ENCODE measurements at regions not wholly inside any gene's neighbourhood (a gene's known extent, or its start where the extent isn't known, plus 50 kb on each side); places are given as distances from the start of the nearest gene placed in this dataset.
"Not testable (repeated sequence)": the region's sequence is repeated elsewhere in the genome, so short reads cannot be mapped to it uniquely, and the experiment has no call there.

DNA sequence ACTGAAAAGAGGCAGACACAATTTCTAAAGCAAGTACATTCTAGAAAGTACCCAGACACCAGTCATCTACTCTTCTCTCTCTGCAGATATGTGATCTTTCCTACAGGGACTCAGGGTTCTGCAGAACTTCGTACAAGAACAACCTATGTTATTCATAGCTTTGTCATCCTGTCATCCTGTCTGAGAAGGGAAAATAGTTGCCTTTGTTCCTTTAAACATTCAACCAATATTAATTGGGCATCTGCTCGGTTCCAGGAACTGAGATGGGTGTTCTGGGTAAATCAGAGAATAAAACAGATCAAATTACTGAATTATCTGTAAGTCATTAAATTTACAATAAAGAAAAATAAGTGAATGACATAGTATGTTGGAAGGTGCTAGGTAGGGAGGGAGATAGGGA lies 504.9 kb downstream of the MATN1 start:
- DNase-seq (ENCODE audit: low read depth): no peak
- Histone ChIP-seq H3K4me3 (ENCODE audit: low read depth, low read length) (no peak overlapping the region), H3K36me3 (ENCODE audit: control insufficient read depth, insufficient read depth, low read length) (no peaks in the 10 kb centered on the region), H3K27me3 (ENCODE audit: control insufficient read depth, insufficient read depth, low read length) (peaks cover 2% of the 10 kb centered on the region)
- TF ChIP-seq, protein P1, sequence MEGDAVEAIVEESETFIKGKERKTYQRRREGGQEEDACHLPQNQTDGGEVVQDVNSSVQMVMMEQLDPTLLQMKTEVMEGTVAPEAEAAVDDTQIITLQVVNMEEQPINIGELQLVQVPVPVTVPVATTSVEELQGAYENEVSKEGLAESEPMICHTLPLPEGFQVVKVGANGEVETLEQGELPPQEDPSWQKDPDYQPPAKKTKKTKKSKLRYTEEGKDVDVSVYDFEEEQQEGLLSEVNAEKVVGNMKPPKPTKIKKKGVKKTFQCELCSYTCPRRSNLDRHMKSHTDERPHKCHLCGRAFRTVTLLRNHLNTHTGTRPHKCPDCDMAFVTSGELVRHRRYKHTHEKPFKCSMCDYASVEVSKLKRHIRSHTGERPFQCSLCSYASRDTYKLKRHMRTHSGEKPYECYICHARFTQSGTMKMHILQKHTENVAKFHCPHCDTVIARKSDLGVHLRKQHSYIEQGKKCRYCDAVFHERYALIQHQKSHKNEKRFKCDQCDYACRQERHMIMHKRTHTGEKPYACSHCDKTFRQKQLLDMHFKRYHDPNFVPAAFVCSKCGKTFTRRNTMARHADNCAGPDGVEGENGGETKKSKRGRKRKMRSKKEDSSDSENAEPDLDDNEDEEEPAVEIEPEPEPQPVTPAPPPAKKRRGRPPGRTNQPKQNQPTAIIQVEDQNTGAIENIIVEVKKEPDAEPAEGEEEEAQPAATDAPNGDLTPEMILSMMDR (IDR thresholded peaks at IDR 0.05; ENCODE audit: insufficient read depth, low read length, poor library complexity, severe bottlenecking): no peak

DNA sequence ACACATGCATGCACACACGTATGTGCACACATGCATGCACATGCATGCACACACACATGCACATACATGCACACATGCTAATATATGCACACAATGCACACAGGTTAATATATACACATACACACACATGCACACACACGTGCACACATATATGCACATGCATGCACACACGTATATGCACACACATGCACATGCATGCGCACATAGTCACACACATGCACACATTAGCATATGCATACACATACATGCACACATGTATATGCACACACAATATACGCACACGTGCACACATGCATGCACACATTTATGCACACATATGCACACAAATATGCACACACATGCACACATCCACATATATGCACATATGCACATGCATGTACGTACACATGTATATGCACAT lies 506.8 kb downstream of the MATN1 start:
- H3K36me3 ChIP-seq (ENCODE audit: control insufficient read depth, insufficient read depth, low read length): no peaks in the 10 kb centered on the region
- no peak overlapping the region for H3K4me3 ChIP-seq (ENCODE audit: low read depth, low read length)
- DNase-seq (ENCODE audit: low read depth): no peak
- peaks cover 2% of the 10 kb centered on the region for H3K27me3 ChIP-seq (ENCODE audit: control insufficient read depth, insufficient read depth, low read length)
- TF ChIP-seq, protein P1 (IDR thresholded peaks at IDR 0.05; ENCODE audit: insufficient read depth, low read length, poor library complexity, severe bottlenecking): no peak

- Histone ChIP-seq H3K4me3 (ENCODE audit: low read depth, low read length) (no peak overlapping the region), H3K36me3 (ENCODE audit: control insufficient read depth, insufficient read depth, low read length) (no peaks in the 10 kb centered on the region), H3K27me3 (ENCODE audit: control insufficient read depth, insufficient read depth, low read length) (no peaks in the 10 kb centered on the region)
- TF ChIP-seq, protein P1 (IDR thresholded peaks at IDR 0.05; ENCODE audit: insufficient read depth, low read length, poor library complexity, severe bottlenecking): no peak
- DNase-seq (ENCODE audit: low read depth): no peak
Measured at GRCh38 chr1:30213936-30214335, 509.4 kb downstream of the MATN1 start.

- H3K36me3 ChIP-seq (ENCODE audit: control insufficient read depth, insufficient read depth, low read length); H3K4me3 ChIP-seq (ENCODE audit: low read depth, low read length); DNase-seq (ENCODE audit: low read depth); H3K27me3 ChIP-seq (ENCODE audit: control insufficient read depth, insufficient read depth, low read length): not testable (repeated sequence)
Measured at GRCh38 chr1:30207962-30208361, 515.4 kb downstream of the MATN1 start.

DNA sequence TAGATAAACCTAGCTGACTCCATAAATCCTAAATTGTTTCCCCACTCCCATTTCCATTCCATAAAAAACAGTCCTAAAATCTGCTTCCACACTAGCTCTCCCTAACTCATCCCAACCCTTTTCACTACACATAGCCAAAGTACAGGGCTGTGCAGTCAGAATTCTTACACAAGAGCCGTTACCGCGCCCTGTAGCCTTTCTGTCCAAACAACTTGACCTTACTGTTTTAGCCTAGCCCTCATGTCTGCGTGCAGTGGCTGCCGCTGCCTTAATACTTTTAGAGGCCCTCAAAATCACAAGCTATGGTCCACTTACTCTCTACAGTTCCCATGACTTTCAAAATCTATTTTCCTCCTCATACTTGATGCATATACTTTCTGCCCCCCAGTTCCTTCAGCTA lies 516.8 kb downstream of the MATN1 start:
- not testable (repeated sequence) for DNase-seq (ENCODE audit: low read depth); H3K4me3 ChIP-seq (ENCODE audit: low read depth, low read length); H3K36me3 ChIP-seq (ENCODE audit: control insufficient read depth, insufficient read depth, low read length); H3K27me3 ChIP-seq (ENCODE audit: control insufficient read depth, insufficient read depth, low read length)

DNA sequence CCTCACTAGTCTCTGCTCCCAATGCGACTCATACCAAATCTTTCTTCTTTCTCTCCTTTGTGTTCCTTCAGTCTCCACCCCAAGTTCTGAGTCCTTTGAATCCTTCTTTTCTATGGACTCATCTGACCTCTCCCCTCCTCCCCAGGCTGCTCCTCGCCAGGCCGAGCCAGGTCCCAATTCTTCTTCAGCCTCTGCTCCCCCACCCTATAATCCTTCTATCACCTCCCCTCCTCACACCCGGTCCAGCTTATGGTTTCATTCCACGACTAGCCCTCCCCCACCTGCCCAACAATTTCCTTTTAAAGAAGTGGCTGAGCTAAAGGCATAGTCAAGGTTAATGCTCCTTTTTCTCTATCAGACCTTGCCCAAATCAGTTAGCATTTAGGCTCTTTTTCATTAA lies 518.5 kb downstream of the MATN1 start:
- H3K4me3 ChIP-seq (ENCODE audit: low read depth, low read length); H3K36me3 ChIP-seq (ENCODE audit: control insufficient read depth, insufficient read depth, low read length); H3K27me3 ChIP-seq (ENCODE audit: control insufficient read depth, insufficient read depth, low read length); DNase-seq (ENCODE audit: low read depth): not testable (repeated sequence)

- no peak for DNase-seq (ENCODE audit: low read depth)
- H3K27me3 ChIP-seq (ENCODE audit: control insufficient read depth, insufficient read depth, low read length): peaks cover 3% of the 10 kb centered on the region
- H3K4me3 ChIP-seq (ENCODE audit: low read depth, low read length): no peak overlapping the region
- TF ChIP-seq, protein P1 (IDR thresholded peaks at IDR 0.05; ENCODE audit: insufficient read depth, low read length, poor library complexity, severe bottlenecking): no peak
- no peaks in the 10 kb centered on the region for H3K36me3 ChIP-seq (ENCODE audit: control insufficient read depth, insufficient read depth, low read length)
Measured at GRCh38 chr1:30201015-30201414, 522.4 kb downstream of the MATN1 start.

Measured in kidney epithelial cell (primary cell).